ENCODE measurements at regions not wholly inside any gene's neighbourhood (a gene's known extent, or its start where the extent isn't known, plus 50 kb on each side); places are given as distances from the start of the nearest gene placed in this dataset.
"Not testable (repeated sequence)": the region's sequence is repeated elsewhere in the genome, so short reads cannot be mapped to it uniquely, and the experiment has no call there.

DNA sequence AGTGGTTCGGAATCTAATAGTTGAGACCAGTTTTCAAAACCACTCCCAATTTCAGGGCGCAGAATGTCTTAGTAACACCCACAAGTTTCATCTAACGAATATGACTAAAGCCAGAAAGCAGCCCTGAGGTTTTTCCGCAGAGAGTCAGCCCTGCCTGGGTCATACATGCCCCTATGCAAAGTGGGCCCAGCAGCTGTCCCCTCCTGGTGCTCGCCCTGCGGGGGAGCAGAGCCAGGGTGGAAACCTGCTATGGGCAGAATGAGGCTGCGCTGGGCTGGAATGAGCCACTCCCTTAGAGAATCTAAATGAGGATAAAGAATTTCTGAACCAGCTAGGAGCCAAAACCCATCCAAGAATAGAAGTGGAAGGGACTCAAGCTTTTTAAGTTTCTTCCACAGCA is 69.4 kb upstream of the KIF2A start:
- DNase-seq, H3K36me3 Mint-ChIP-seq, H3K27me3 Mint-ChIP-seq, H3K27ac Mint-ChIP-seq, H3K4me3 Mint-ChIP-seq, H3K9me3 Mint-ChIP-seq: not testable (repeated sequence)
- peaks cover 3 to 25% of the 10 kb centered on the region in 2 donors for H3K4me1 Mint-ChIP-seq
- ATAC-seq (replicated peaks) = peak in 1 of 2 donors; percentile 17

DNA sequence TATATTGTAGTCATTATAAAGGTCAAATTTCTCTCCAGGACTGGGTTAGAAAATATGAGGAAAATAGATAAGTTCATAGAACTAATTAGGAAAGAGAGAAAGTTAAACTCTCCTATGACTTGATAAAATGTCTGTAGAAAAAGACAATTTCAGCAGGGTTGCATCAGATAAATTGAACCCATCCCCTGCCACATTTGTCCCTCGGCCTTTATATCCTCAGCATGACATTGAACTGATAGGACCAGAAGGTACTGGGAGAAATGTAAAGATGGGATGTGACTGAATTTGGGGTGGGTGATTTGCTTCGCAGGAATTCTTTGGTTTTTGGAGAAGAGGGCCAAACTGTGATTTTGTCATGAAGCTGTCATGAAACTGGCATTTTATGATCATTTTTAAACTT is 68.1 kb upstream of the KIF2A start:
- not testable (repeated sequence) for ATAC-seq (replicated peaks); H3K36me3 Mint-ChIP-seq

DNA sequence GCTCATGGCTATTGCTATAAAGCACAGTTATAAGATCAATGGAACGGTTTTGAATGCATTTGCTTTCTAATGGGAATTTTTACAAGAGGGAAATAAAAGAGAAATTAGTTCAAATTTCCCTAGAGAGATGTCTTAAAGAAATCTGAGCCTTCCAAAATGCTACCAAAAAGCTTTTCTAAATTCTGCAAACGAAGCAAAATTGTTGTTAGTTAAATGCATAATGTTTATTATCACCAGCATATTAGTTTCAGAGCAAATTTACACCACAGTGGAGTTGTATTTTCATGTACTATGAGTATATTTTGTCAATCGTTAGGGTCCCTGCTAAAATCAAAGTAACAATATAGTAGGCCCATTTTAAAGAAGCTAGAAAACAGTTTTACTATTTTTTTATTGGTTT is 67.4 kb upstream of the KIF2A start:
- H3K4me3 Mint-ChIP-seq; H3K27ac Mint-ChIP-seq; ATAC-seq (replicated peaks); H3K36me3 Mint-ChIP-seq; DNase-seq; H3K9me3 Mint-ChIP-seq; H3K4me1 Mint-ChIP-seq; H3K27me3 Mint-ChIP-seq: not testable (repeated sequence)

More for the DNA sequence above, 68.1 kb upstream of the KIF2A start:
- not testable (repeated sequence) for H3K9me3 Mint-ChIP-seq, H3K4me3 Mint-ChIP-seq, H3K27ac Mint-ChIP-seq, DNase-seq, H3K27me3 Mint-ChIP-seq
- H3K4me1 Mint-ChIP-seq = peaks cover 2 to 15% of the 10 kb centered on the region in 2 donors

DNA sequence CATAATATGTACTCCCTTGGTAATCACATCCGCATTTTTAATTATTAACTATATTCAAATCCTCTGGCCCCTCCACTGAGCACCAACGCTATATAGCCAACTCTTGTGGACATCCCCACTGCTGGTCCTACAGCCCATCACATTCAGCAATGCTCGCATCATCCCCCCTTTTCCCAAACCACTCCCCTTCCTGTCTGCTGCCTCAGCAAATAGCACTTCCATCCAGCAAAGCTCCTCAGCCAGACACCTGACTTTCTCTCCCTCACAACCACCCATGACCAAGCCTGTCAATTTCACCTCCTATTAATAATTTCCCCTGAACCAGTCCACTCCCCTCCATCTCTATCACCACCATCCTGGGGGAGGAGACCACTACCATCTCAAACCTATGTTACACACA is 65.5 kb upstream of the KIF2A start:
- not testable (repeated sequence) for H3K27ac Mint-ChIP-seq; H3K4me1 Mint-ChIP-seq; H3K27me3 Mint-ChIP-seq; H3K9me3 Mint-ChIP-seq; ATAC-seq (replicated peaks); H3K36me3 Mint-ChIP-seq; H3K4me3 Mint-ChIP-seq; DNase-seq

DNA sequence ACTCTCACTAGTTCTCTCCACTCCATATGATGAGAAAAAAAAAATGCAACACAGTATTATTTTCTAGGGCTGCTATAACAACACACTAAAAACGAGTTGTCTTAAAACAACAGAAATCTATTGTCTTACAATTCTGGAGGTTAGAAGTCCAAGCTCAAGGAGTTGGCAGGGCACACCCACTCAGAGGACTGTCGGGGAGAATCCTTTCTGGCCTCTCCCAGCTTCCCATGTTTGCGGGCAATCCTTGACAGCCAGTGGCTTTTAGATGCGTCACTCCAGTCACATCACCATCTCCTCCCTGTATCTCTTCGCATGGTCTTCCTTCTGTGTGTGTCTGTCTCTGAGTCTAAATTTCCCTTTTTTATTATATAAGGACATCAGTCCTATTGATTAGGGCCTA is 64.0 kb upstream of the KIF2A start:
- DNase-seq; H3K4me3 Mint-ChIP-seq; H3K27me3 Mint-ChIP-seq; H3K27ac Mint-ChIP-seq; H3K9me3 Mint-ChIP-seq; H3K36me3 Mint-ChIP-seq; H3K4me1 Mint-ChIP-seq; ATAC-seq (replicated peaks): not testable (repeated sequence)

DNA sequence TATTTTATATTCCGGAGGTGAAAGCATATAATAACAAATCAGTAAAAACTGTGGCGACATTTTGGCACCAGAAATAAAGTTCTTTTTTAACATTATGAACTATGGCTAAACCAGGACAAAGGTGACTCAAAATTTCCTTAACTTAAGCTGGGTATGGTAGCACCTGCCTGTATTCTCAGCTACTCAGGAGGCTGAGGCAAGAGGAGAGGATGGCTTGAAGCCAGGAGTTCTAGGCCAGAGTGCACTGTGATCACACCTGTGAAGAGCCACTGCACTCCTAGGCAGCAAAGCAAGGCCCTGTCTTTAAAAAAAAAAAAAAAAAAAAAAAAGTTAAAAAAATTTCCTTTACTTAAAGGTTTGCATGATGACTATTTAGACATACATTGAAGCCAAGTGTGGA is 63.0 kb upstream of the KIF2A start:
- not testable (repeated sequence) for H3K4me3 Mint-ChIP-seq; DNase-seq; ATAC-seq (replicated peaks); H3K36me3 Mint-ChIP-seq; H3K27ac Mint-ChIP-seq; H3K27me3 Mint-ChIP-seq; H3K9me3 Mint-ChIP-seq; H3K4me1 Mint-ChIP-seq

DNA sequence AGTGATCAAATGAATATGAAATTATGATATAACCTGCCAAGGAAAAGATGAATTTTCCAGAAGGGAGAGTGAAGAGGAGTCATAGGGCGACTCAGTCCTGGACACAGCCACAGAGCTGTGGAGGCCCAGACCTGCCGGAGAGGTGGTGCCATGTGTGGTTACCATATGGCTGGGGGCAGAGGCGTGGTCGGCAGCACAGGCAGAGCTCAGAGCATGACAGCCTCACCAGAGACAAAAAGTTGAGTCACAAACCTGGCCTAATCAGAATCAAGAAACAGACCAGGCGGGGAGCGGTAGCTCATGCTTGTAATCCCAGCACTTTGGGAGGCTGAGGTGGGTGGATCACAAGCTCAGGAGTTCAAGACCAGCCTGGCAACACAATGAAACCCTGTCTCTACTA is 57.8 kb upstream of the KIF2A start:
- H3K4me3 Mint-ChIP-seq; DNase-seq; H3K4me1 Mint-ChIP-seq; H3K9me3 Mint-ChIP-seq; ATAC-seq (replicated peaks); H3K27me3 Mint-ChIP-seq: not testable (repeated sequence)
- peak overlapping the region; percentile 77 for H3K27ac Mint-ChIP-seq
- H3K36me3 Mint-ChIP-seq = peaks cover 7 to 10% of the 10 kb centered on the region in 2 donors

DNA sequence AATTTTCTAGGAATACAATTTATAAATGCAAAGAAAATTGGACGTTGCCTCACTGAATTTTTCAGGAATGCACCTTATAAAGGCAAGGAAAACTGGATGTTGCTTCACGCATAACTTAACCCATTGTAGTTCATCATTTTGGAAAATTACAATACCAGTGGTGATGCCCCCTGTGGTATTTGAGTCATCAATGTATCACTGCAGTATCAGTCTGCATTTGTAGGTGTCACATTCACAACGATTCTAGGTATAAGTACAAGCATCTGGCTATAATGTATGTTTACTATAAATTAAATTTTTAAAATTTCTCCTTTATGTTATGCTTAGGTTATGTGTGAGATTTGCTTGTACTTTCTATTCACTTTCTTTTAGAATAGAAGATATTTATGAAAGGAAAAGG is 55.9 kb upstream of the KIF2A start:
- peak in 1 of 2 donors; percentile 25 for ATAC-seq (replicated peaks)
- peaks cover 4 to 13% of the 10 kb centered on the region in 2 donors for H3K4me1 Mint-ChIP-seq
- H3K27ac Mint-ChIP-seq, H3K4me3 Mint-ChIP-seq, DNase-seq, H3K9me3 Mint-ChIP-seq, H3K27me3 Mint-ChIP-seq: not testable (repeated sequence)
- peaks cover 7 to 12% of the 10 kb centered on the region in 2 donors for H3K36me3 Mint-ChIP-seq

DNA sequence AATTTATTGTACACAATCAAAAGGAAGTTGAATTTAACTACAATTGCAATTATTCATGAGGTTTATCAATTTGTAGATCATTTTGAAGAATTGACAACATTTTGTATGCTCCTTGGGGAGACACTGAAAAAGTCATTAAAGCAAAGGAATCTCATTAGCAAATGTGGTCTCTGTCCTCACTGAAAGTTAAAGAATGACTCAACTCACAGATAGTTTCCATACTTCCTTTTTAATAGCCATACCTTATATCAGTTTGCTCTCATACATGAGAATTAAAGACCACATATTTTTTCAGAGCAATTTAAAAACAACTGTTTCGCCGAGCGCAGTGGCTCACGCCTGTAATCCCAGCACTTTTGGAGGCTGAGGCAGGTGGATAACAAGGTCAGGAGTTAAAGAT is 55.1 kb upstream of the KIF2A start:
- not testable (repeated sequence) for H3K9me3 Mint-ChIP-seq, H3K4me3 Mint-ChIP-seq, DNase-seq, H3K27me3 Mint-ChIP-seq, H3K27ac Mint-ChIP-seq
- Mint-ChIP-seq H3K4me1 (peaks cover 4 to 16% of the 10 kb centered on the region in 2 donors), H3K36me3 (peaks cover 7 to 12% of the 10 kb centered on the region in 2 donors)
- peak; percentile 65 to 76 for ATAC-seq (replicated peaks)

DNA sequence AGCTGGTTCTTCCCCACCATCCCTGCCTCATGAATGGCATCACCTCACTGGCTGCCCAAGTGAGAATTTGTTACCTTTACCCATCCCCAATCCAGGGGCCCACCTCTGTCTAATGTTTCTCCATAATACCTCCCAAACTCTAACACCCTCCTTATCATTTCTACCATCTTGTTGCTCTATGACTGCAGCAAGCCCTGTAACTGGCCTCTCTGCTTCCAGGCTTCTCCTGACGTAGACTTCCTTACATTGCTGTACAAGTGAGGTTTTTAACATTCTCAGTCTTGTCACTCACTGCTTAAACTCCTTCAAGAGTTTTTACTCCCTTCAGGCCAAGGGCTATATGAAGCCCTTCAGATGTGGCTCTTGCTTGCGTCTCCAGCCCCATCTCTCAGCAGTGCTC is 53.5 kb upstream of the KIF2A start:
- Mint-ChIP-seq H3K4me1 (peaks cover 11 to 26% of the 10 kb centered on the region in 2 donors), H3K36me3 (peaks cover 7 to 12% of the 10 kb centered on the region in 2 donors)
- not testable (repeated sequence) for H3K9me3 Mint-ChIP-seq; ATAC-seq (replicated peaks); H3K27ac Mint-ChIP-seq; H3K4me3 Mint-ChIP-seq; DNase-seq; H3K27me3 Mint-ChIP-seq

DNA sequence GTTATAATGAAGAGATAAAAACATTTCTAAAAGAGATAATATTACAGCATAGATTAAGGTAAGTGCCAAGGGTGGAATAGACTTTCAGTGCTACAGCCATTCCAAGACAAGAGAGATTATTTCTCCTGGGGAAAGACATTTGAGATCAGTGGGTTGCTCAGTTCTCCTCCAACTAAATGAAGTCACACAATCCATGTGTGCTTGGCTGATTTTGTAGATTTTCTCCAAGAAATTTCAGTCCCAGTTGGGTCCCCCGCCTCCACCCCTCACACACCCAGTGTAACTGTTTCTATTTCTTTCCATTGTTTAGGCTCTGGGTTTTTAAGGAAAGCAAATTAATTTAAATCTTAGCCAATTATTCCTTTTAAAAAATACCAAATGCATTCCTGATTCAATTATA is 50.5 kb upstream of the KIF2A start:
- ATAC-seq (replicated peaks); H3K4me3 Mint-ChIP-seq; H3K9me3 Mint-ChIP-seq: not testable (repeated sequence)

DNA sequence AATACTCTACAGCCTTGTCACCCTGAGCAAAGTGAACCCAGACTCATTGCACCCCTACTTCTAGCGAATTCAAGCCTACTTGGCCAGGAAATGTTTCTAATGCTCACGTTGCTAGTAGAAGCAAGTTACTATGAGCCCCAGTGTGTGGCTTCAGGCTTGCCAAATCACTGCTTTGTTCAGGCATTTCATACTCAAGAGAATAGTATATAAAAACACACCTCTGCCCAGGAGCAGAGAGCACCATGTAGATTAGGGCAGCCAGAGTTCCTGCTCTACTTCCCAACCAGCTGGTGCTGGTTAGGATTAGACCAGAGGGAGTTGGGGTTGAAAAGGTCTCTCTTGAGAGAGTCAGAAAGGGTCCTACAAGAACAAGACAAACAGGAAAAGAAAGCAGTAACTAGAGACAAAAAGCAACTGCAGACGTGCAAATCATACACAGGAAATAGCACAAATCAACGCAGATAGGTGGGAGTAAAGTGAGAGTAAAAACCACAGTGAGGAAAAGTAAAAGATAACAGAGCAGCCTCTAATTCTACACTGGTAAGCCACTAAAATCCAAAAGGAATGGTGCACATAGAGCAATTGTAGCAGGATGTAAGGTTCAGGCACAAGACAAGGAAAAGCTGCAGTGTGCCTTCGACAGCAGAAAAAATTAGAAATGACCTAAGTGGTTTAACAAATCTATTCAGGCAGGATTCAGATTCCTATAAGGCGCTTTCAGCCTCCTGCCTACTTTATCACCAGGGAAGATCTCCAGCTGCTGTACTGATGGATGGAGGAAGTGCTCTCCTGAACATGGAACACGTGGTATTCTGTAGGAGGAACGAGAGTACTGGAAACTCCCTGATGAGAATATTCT is 49.6 kb upstream of the KIF2A start:
- peaks cover 9 to 27% of the 10 kb centered on the region in 2 donors for H3K4me1 Mint-ChIP-seq
- H3K36me3 Mint-ChIP-seq = peaks cover 7 to 12% of the 10 kb centered on the region in 2 donors
- no peak for DNase-seq

More for the DNA sequence above, 50.5 kb upstream of the KIF2A start:
- Mint-ChIP-seq H3K4me1 (peaks cover 11 to 30% of the 10 kb centered on the region in 2 donors), H3K36me3 (peaks cover 7 to 12% of the 10 kb centered on the region in 2 donors)
- DNase-seq, H3K27ac Mint-ChIP-seq, H3K27me3 Mint-ChIP-seq: not testable (repeated sequence)

More for the DNA sequence above, 49.6 kb upstream of the KIF2A start:
- peak; percentile 58 to 59 for ATAC-seq (replicated peaks)
- peaks cover 6 to 10% of the 10 kb centered on the region in 2 donors for H3K9me3 Mint-ChIP-seq
- peak overlapping the region; percentile 77 for H3K27ac Mint-ChIP-seq
- no peaks in the 10 kb centered on the region for H3K27me3 Mint-ChIP-seq
- H3K4me3 Mint-ChIP-seq = peak overlapping the region; percentile 5 to 31
